ENCODE measurements at regions not wholly inside any gene's neighbourhood (a gene's known extent, or its start where the extent isn't known, plus 50 kb on each side); places are given as distances from the start of the nearest gene placed in this dataset.

DNA sequence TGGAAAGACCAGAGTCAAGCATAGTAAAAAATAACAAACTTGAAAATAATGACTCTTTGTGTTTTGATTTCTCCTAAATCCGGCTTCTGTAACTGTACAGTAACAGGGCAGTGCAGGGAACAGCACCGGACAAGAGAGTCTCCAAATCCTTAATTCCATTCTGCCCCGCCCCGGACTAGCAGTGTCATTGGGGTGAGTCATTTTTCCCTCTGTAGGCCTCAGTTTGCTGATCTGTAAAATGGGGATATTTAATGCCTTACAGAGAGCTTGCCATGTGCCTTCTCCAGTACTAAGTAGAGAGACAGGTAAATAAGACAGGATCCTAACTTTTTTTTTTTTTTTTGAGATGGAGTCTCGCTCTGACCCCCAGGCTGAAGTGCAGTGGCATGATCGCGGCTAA lies 83.6 kb upstream of the TBC1D3K start:
- TF ChIP-seq EZH2 (IDR thresholded peaks at IDR 0.05; ENCODE audit: borderline replicate concordance, low read depth, low read length, poor library complexity, severe bottlenecking) = no peak
- TF ChIP-seq, protein P1, sequence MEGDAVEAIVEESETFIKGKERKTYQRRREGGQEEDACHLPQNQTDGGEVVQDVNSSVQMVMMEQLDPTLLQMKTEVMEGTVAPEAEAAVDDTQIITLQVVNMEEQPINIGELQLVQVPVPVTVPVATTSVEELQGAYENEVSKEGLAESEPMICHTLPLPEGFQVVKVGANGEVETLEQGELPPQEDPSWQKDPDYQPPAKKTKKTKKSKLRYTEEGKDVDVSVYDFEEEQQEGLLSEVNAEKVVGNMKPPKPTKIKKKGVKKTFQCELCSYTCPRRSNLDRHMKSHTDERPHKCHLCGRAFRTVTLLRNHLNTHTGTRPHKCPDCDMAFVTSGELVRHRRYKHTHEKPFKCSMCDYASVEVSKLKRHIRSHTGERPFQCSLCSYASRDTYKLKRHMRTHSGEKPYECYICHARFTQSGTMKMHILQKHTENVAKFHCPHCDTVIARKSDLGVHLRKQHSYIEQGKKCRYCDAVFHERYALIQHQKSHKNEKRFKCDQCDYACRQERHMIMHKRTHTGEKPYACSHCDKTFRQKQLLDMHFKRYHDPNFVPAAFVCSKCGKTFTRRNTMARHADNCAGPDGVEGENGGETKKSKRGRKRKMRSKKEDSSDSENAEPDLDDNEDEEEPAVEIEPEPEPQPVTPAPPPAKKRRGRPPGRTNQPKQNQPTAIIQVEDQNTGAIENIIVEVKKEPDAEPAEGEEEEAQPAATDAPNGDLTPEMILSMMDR (conservative IDR thresholded peaks at IDR 0.05; ENCODE audit: low read depth, low read length) = no peak

All from A673 (cell line).